ENCODE measurements at regions not wholly inside any gene's neighbourhood (a gene's known extent, or its start where the extent isn't known, plus 50 kb on each side); places are given as distances from the start of the nearest gene placed in this dataset.

DNA sequence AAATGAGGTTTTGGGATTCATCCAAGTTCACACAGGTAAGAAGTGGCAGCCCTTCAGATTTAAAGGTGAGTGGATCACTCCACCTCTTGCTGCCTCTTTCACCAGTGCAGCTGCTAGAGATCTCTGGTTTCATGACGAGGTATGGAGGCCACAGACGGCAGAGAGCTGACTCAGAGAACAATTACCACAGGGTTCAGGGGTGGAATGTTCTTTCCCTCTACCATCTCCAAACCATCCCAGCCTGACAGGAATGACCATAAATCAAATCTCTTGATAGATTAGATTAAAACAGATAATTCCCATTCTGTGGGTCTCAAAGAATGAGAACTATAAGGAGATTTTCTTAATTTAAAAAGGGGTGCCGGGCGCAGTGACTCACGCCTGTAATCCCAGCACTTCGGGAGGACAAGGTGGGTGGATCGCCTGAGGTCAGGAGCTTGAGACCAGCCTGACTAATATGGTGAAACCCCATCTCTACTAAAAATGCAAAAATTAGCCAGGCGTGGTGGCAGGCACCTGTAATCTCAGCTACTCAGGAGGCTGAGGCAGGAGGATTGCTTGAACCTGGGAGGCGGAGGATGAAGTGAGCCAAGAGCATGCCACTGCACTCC, 174.2 kb upstream of the ATP11B start:
- dilution Hi-C loops (cut with HindIII; ENCODE audit: low sequenced_read_pairs, unreplicated experiment) (no loop called here), intact Hi-C loops (cut with micrococcal nuclease) (no loop called here), in situ Hi-C loops (cut with MboI; ENCODE audit: low sequenced_read_pairs) (no loop called here)
- Histone ChIP-seq H2AFZ (replicated peaks; ENCODE audit: low read length, poor library complexity) (no peak overlapping the region), H2BK20ac (ENCODE audit: low read depth, low read length) (no peak overlapping the region), H3K9me1 (ENCODE audit: insufficient read depth, low read length) (no peaks in the 10 kb centered on the region), H3K14ac (replicated peaks; ENCODE audit: low read depth, low read length) (no peak overlapping the region), H3K27me3 (ENCODE audit: control insufficient read depth, insufficient read depth, low read length) (no peaks in the 10 kb centered on the region), H3K4ac (ENCODE audit: low read depth, low read length) (no peak overlapping the region), H3K56ac (ENCODE audit: extremely low read depth, insufficient read depth, low read length) (no peak overlapping the region), H3K9ac (ENCODE audit: low read depth, low read length) (no peak overlapping the region), H3K36me3 (ENCODE audit: control insufficient read depth, insufficient read depth, low read length) (no peaks in the 10 kb centered on the region), H3K4me1 (ENCODE audit: control insufficient read depth, insufficient read depth, low read length) (no peaks in the 10 kb centered on the region), H2AK5ac (ENCODE audit: low read depth, low read length) (no peak overlapping the region), H2BK120ac (ENCODE audit: low read depth, low read length) (no peak overlapping the region), H4K91ac (ENCODE audit: insufficient read depth, low read depth, low read length) (no peak overlapping the region), H3K23ac (ENCODE audit: low read depth, low read length) (no peak overlapping the region), H2AK9ac (replicated peaks; ENCODE audit: low read depth, low read length, poor library complexity) (no peak overlapping the region), H3K9me3 (ENCODE audit: control insufficient read depth, insufficient read depth, low read length) (no peaks in the 10 kb centered on the region; the same call in 1 of the 2 replicates), H4K5ac (ENCODE audit: low read depth, low read length) (no peak overlapping the region), H3K4me2 (ENCODE audit: low read depth, low read length) (no peak overlapping the region), H2BK15ac (ENCODE audit: low read depth, low read length) (no peak overlapping the region), H3K18ac (ENCODE audit: low read depth, low read length) (no peak overlapping the region), H3K79me1 (ENCODE audit: low read depth in 1 of 2, low read length in 2 of 2) (no peaks in the 10 kb centered on the region), H2BK5ac (ENCODE audit: low read depth, low read length, poor library complexity, severe bottlenecking) (no peak overlapping the region), H3K4me3 (ENCODE audit: insufficient read depth, low read depth, low read length) (no peak overlapping the region), H3K27ac (ENCODE audit: insufficient read depth, low read length) (no peak overlapping the region), H4K20me1 (ENCODE audit: insufficient read depth, low read length) (no peaks in the 10 kb centered on the region), H4K8ac (ENCODE audit: low read depth in 2 of 2, low read length in 2 of 2) (no peak overlapping the region)
- DNase-seq (peak; percentile 1), ATAC-seq (ENCODE audit: low read depth) (no peak)
- TF ChIP-seq BHLHE40 (IDR thresholded peaks at IDR 0.05; ENCODE audit: low read depth, low read length) (no peak), RFX5 (IDR thresholded peaks at IDR 0.05; ENCODE audit: low read depth, low read length) (no peak), MXI1 (IDR thresholded peaks at IDR 0.05; ENCODE audit: borderline replicate concordance, low read depth, low read length) (no peak), CEBPB (IDR thresholded peaks at IDR 0.05; ENCODE audit: low read depth, low read length) (no peak), MAFK (IDR thresholded peaks at IDR 0.05; ENCODE audit: low read depth, low read length) (no peak), FOS (IDR thresholded peaks at IDR 0.05; ENCODE audit: low read depth, low read length) (no peak), SMC3 (IDR thresholded peaks at IDR 0.05; ENCODE audit: low read depth, low read length) (no peak), NFE2L2 (IDR thresholded peaks at IDR 0.05; ENCODE audit: low read depth, low read length) (no peak), POLR2A (IDR thresholded peaks at IDR 0.05; ENCODE audit: low read depth, low read length) (no peak), RAD21 (IDR thresholded peaks at IDR 0.05; ENCODE audit: low read length) (no peak), MAZ (IDR thresholded peaks at IDR 0.05; ENCODE audit: borderline replicate concordance, low read depth, low read length) (no peak), RCOR1 (IDR thresholded peaks at IDR 0.05; ENCODE audit: insufficient replicate concordance, low read length) (no peak), CHD1 (IDR thresholded peaks at IDR 0.05; ENCODE audit: low read depth, low read length) (no peak)
- TF ChIP-seq, protein P1, sequence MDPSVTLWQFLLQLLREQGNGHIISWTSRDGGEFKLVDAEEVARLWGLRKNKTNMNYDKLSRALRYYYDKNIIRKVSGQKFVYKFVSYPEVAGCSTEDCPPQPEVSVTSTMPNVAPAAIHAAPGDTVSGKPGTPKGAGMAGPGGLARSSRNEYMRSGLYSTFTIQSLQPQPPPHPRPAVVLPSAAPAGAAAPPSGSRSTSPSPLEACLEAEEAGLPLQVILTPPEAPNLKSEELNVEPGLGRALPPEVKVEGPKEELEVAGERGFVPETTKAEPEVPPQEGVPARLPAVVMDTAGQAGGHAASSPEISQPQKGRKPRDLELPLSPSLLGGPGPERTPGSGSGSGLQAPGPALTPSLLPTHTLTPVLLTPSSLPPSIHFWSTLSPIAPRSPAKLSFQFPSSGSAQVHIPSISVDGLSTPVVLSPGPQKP (IDR thresholded peaks at IDR 0.05; ENCODE audit: borderline replicate concordance, low read depth, low read length) = no peak
- TF ChIP-seq, protein P2, sequence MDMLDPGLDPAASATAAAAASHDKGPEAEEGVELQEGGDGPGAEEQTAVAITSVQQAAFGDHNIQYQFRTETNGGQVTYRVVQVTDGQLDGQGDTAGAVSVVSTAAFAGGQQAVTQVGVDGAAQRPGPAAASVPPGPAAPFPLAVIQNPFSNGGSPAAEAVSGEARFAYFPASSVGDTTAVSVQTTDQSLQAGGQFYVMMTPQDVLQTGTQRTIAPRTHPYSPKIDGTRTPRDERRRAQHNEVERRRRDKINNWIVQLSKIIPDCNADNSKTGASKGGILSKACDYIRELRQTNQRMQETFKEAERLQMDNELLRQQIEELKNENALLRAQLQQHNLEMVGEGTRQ (IDR thresholded peaks at IDR 0.05; ENCODE audit: low read depth, low read length) = no peak
- TF ChIP-seq, protein P3, sequence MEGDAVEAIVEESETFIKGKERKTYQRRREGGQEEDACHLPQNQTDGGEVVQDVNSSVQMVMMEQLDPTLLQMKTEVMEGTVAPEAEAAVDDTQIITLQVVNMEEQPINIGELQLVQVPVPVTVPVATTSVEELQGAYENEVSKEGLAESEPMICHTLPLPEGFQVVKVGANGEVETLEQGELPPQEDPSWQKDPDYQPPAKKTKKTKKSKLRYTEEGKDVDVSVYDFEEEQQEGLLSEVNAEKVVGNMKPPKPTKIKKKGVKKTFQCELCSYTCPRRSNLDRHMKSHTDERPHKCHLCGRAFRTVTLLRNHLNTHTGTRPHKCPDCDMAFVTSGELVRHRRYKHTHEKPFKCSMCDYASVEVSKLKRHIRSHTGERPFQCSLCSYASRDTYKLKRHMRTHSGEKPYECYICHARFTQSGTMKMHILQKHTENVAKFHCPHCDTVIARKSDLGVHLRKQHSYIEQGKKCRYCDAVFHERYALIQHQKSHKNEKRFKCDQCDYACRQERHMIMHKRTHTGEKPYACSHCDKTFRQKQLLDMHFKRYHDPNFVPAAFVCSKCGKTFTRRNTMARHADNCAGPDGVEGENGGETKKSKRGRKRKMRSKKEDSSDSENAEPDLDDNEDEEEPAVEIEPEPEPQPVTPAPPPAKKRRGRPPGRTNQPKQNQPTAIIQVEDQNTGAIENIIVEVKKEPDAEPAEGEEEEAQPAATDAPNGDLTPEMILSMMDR (conservative IDR thresholded peaks at IDR 0.05; ENCODE audit: low read depth, low read length) = no peak
- WGBS, 2 experiments (ENCODE audit: extremely low coverage in 2 of 2, insufficient read length in 1 of 2) = no CpG with 5 or more reads among the region's 9 CpGs
- ChIA-PET POLR2A (ENCODE audit: unreplicated experiment) (no interaction called here), CTCF (interaction anchor here (0.6 kb wide), 1 partner anchor 658 kb away, joined by 3 read pairs; no protein-coding TSS in a partner anchor)
- no TSS peak for BruUV-seq (replicated peaks)
